ENCODE measurements at regions not wholly inside any gene's neighbourhood (a gene's known extent, or its start where the extent isn't known, plus 50 kb on each side); places are given as distances from the start of the nearest gene placed in this dataset.

- H3K79me2 ChIP-seq (ENCODE audit: insufficient read depth, low read length): no peaks in the 10 kb centered on the region
- no peak for TF ChIP-seq CTCF (conservative IDR thresholded peaks at IDR 0.05; ENCODE audit: low read length)
- TF ChIP-seq EZH2phosphoT487 (IDR thresholded peaks at IDR 0.05; ENCODE audit: borderline replicate concordance): no peak
- no peaks in the 10 kb centered on the region for H3K4me1 ChIP-seq (ENCODE audit: insufficient read depth, low read length, poor library complexity, severe bottlenecking)
- no peaks in the 10 kb centered on the region for H3K36me3 ChIP-seq (ENCODE audit: insufficient read depth, low read length)
- no peaks in the 10 kb centered on the region for H3K9me2 ChIP-seq (replicated peaks; ENCODE audit: low read depth, low read length)
- H2AFZ ChIP-seq (ENCODE audit: low read length): no peak overlapping the region
- H3K9me3 ChIP-seq (ENCODE audit: insufficient read depth, low read depth, low read length): no peaks in the 10 kb centered on the region
- H3K9ac ChIP-seq (ENCODE audit: low read depth, low read length, poor library complexity, severe bottlenecking): no peak overlapping the region
- no peaks in the 10 kb centered on the region for H3F3A ChIP-seq (ENCODE audit: low read depth)
- no peak overlapping the region for H3K4me2 ChIP-seq (ENCODE audit: low read depth, low read length, poor library complexity, severe bottlenecking)
- no peaks in the 10 kb centered on the region for H4K20me1 ChIP-seq (ENCODE audit: insufficient read depth, low read length, poor library complexity, severe bottlenecking)
- no peak overlapping the region for H3K4me3 ChIP-seq (ENCODE audit: low read length, poor library complexity, severe bottlenecking)
- no peaks in the 10 kb centered on the region for H3K27me3 ChIP-seq (ENCODE audit: insufficient read depth, low read length, poor library complexity, severe bottlenecking)
These were observed 489.7 kb upstream of the FGF16 start for GRCh38 chrX:76957485-76957884.

GRCh38 chrX:76971393-76972376 lies 475.5 kb upstream of the FGF16 start:
- no peaks in the 10 kb centered on the region for H3F3A ChIP-seq (ENCODE audit: low read depth)

GRCh38 chrX:76977452-76977851 lies 469.7 kb upstream of the FGF16 start:
- H3K9me2 ChIP-seq (replicated peaks; ENCODE audit: low read depth, low read length): no peaks in the 10 kb centered on the region
- no peak overlapping the region for H3K4me3 ChIP-seq (ENCODE audit: low read length, poor library complexity, severe bottlenecking)
- no peaks in the 10 kb centered on the region for H3K9me3 ChIP-seq (ENCODE audit: insufficient read depth, low read depth, low read length)
- H4K20me1 ChIP-seq (ENCODE audit: insufficient read depth, low read length, poor library complexity, severe bottlenecking): no peaks in the 10 kb centered on the region
- no peaks in the 10 kb centered on the region for H3K79me2 ChIP-seq (ENCODE audit: insufficient read depth, low read length)
- H3K36me3 ChIP-seq (ENCODE audit: insufficient read depth, low read length): no peaks in the 10 kb centered on the region
- H2AFZ ChIP-seq (ENCODE audit: low read length): no peak overlapping the region
- no peaks in the 10 kb centered on the region for H3K4me1 ChIP-seq (ENCODE audit: insufficient read depth, low read length, poor library complexity, severe bottlenecking)
- H3F3A ChIP-seq (ENCODE audit: low read depth): no peaks in the 10 kb centered on the region
- TF ChIP-seq EZH2phosphoT487 (IDR thresholded peaks at IDR 0.05; ENCODE audit: borderline replicate concordance): no peak
- no peak overlapping the region for H3K4me2 ChIP-seq (ENCODE audit: low read depth, low read length, poor library complexity, severe bottlenecking)
- no peaks in the 10 kb centered on the region for H3K27me3 ChIP-seq (ENCODE audit: insufficient read depth, low read length, poor library complexity, severe bottlenecking)
- no peak overlapping the region for H3K9ac ChIP-seq (ENCODE audit: low read depth, low read length, poor library complexity, severe bottlenecking)

More at GRCh38 chrX:76971393-76972376, 475.5 kb upstream of the FGF16 start:
- H3K27me3 ChIP-seq (ENCODE audit: insufficient read depth, low read length, poor library complexity, severe bottlenecking): no peaks in the 10 kb centered on the region
- TF ChIP-seq CTCF (conservative IDR thresholded peaks at IDR 0.05; ENCODE audit: low read length) (no peak), EZH2phosphoT487 (IDR thresholded peaks at IDR 0.05; ENCODE audit: borderline replicate concordance) (no peak)
- H3K36me3 ChIP-seq (ENCODE audit: insufficient read depth, low read length): no peaks in the 10 kb centered on the region
- H2AFZ ChIP-seq (ENCODE audit: low read length): no peak overlapping the region
- no peaks in the 10 kb centered on the region for H3K79me2 ChIP-seq (ENCODE audit: insufficient read depth, low read length)
- no peak overlapping the region for H3K4me2 ChIP-seq (ENCODE audit: low read depth, low read length, poor library complexity, severe bottlenecking)
- no peaks in the 10 kb centered on the region for H3K9me3 ChIP-seq (ENCODE audit: insufficient read depth, low read depth, low read length)
- no peaks in the 10 kb centered on the region for H3K4me1 ChIP-seq (ENCODE audit: insufficient read depth, low read length, poor library complexity, severe bottlenecking)
- H3K4me3 ChIP-seq (ENCODE audit: low read length, poor library complexity, severe bottlenecking): no peak overlapping the region
- no peak overlapping the region for H3K9ac ChIP-seq (ENCODE audit: low read depth, low read length, poor library complexity, severe bottlenecking)
- H3K9me2 ChIP-seq (replicated peaks; ENCODE audit: low read depth, low read length): no peaks in the 10 kb centered on the region
- no peaks in the 10 kb centered on the region for H4K20me1 ChIP-seq (ENCODE audit: insufficient read depth, low read length, poor library complexity, severe bottlenecking)

Measured in Loucy (cell line).